ENCODE measurements at regions not wholly inside any gene's neighbourhood (a gene's known extent, or its start where the extent isn't known, plus 50 kb on each side); places are given as distances from the start of the nearest gene placed in this dataset.

- TF ChIP-seq CTCF (IDR thresholded peaks at IDR 0.05) (no peak), POLR2AphosphoS5 (IDR thresholded peaks at IDR 0.05) (no peak), POLR2A (IDR thresholded peaks at IDR 0.05) (no peak)
Measured at GRCh38 chr3:116802651-116803050, 93.1 kb downstream of the TUSC7 start.

Measured in prostate gland (tissue), 2 donors.